ENCODE measurements at regions not wholly inside any gene's neighbourhood (a gene's known extent, or its start where the extent isn't known, plus 50 kb on each side); places are given as distances from the start of the nearest gene placed in this dataset.
A peak's percentile ranks its signal among the peaks of the same experiment; 100 is the strongest.

- DNase-seq (ENCODE audit: low read depth): no peak
- no peak overlapping the region for H3K4me3 ChIP-seq (ENCODE audit: low read depth, low read length)
- TF ChIP-seq, protein P1, sequence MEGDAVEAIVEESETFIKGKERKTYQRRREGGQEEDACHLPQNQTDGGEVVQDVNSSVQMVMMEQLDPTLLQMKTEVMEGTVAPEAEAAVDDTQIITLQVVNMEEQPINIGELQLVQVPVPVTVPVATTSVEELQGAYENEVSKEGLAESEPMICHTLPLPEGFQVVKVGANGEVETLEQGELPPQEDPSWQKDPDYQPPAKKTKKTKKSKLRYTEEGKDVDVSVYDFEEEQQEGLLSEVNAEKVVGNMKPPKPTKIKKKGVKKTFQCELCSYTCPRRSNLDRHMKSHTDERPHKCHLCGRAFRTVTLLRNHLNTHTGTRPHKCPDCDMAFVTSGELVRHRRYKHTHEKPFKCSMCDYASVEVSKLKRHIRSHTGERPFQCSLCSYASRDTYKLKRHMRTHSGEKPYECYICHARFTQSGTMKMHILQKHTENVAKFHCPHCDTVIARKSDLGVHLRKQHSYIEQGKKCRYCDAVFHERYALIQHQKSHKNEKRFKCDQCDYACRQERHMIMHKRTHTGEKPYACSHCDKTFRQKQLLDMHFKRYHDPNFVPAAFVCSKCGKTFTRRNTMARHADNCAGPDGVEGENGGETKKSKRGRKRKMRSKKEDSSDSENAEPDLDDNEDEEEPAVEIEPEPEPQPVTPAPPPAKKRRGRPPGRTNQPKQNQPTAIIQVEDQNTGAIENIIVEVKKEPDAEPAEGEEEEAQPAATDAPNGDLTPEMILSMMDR (IDR thresholded peaks at IDR 0.05; ENCODE audit: insufficient read depth, low read depth, low read length): no peak
These were observed 204.3 kb upstream of the FRMD6 start for GRCh38 chr14:51447411-51447810.

DNA sequence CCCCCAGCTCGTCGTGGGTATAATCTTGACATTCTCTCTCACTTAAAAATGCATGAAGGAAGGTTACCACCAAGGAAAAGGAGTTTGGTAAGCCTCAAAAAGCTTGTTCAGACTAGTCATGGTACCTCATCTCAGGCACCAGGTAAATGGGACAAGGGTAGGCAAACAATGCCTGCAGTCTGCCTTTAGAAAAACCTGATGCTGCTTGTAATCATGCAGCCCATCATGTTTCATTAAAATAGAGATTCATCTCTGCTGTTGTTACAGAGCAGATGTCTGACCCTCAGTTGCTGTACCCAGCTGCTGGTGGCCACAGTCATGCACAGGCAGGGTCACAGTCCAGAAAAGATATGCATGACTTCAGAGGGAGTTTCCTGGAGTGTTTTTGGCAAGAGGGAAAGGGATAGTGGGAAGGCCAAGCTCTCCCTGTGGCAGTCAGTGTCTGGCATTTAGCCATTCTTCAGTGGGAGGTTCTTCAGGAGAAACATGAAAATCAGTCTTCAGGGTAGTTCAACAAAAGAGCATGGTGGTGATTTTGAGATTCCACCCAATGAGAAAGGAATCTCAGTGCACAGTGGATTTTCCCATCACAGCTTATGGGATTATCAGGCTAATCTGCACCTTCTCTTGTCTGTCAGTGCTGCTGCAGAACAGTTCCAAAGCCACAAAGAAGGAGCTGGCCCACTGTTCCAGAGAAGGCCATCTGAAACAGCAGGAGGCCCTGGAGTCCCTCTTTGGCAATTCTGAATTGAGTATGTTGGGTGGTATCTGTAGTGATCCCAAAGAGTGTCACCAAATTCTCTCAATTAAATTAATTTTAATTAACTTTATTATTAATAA, 202.7 kb upstream of the FRMD6 start:
- TF ChIP-seq, protein P1 (IDR thresholded peaks at IDR 0.05; ENCODE audit: insufficient read depth, low read depth, low read length): no peak
- peak; percentile 31 for DNase-seq (ENCODE audit: low read depth)
- no peak overlapping the region for H3K4me3 ChIP-seq (ENCODE audit: low read depth, low read length)

- TF ChIP-seq, protein P1 (IDR thresholded peaks at IDR 0.05; ENCODE audit: insufficient read depth, low read depth, low read length): no peak
- H3K4me3 ChIP-seq (ENCODE audit: low read depth, low read length): no peak overlapping the region
- no peak for DNase-seq (ENCODE audit: low read depth)
These were observed 202.0 kb upstream of the FRMD6 start for GRCh38 chr14:51449681-51450080.

DNA sequence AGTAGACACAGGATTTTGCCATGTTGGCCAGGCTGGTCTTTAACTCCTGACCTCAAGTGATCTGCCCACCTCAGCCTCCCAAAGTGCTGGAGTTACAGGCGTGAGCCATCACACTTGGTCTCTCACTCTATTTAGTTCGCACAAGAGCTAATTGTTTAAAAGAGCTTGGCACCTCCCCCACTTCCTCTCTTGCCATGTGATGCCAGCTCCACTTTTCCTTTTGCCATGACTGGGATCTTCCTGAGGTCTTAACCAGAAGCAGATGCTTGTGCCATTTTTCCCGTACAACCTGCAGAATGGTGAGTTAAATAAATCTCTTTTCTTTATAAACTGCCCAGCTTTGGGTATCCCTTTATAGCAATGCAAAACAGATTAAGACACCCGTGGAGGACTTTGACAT, 200.1 kb upstream of the FRMD6 start:
- TF ChIP-seq, protein P1 (IDR thresholded peaks at IDR 0.05; ENCODE audit: insufficient read depth, low read depth, low read length): no peak
- DNase-seq (ENCODE audit: low read depth): no peak
- no peak overlapping the region for H3K4me3 ChIP-seq (ENCODE audit: low read depth, low read length)

- H3K4me3 ChIP-seq (ENCODE audit: low read depth, low read length): no peak overlapping the region
- no peak for DNase-seq (ENCODE audit: low read depth)
- TF ChIP-seq, protein P1 (IDR thresholded peaks at IDR 0.05; ENCODE audit: insufficient read depth, low read depth, low read length): no peak
These were observed 197.8 kb upstream of the FRMD6 start for GRCh38 chr14:51453869-51454268.

DNA sequence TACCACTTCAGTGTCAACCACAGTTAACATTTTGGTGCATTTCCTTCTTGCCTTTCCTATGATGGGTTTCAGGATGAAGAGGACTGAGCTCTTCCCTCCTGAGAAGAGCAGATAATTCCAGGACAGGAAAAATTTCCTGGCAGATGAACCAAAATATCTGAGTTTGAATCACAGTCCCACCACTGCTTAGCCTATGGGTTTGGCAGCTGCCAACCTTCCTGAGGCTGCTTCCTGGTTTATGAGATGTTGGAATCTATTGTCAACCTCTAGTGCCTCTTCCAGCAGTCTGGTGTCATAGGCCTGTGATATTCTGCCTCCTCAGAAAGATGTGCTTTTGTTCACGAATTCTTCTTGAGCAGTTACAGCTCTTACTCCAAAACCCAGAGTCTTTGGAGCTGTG, 197.4 kb upstream of the FRMD6 start:
- no peak for DNase-seq (ENCODE audit: low read depth)
- TF ChIP-seq, protein P1 (IDR thresholded peaks at IDR 0.05; ENCODE audit: insufficient read depth, low read depth, low read length): no peak
- no peak overlapping the region for H3K4me3 ChIP-seq (ENCODE audit: low read depth, low read length)
